CD14-positive monocyte (primary cell): ENCODE measurements at regions not wholly inside any gene's neighbourhood (a gene's known extent, or its start where the extent isn't known, plus 50 kb on each side); places are given as distances from the start of the nearest gene placed in this dataset.

Source experiments
- DNase-seq, 3 donors: peaks; one replicate each; pipeline ENCODE4 v3.0.0-alpha.2; 2011 to 2022
- H2AFZ ChIP-seq: 2 replicates; pipeline ENCODE4 v1.6.0; 2012; ENCODE audit warnings: mild to moderate bottlenecking, low read depth, low read length, inconsistent platforms; ENCODE audit not compliant: insufficient read depth, poor library complexity, severe bottlenecking
- H3K27ac ChIP-seq, 2 donors: 1 replicate in 1 of 2; 2 replicates in 1 of 2; pipeline ENCODE4 v1.5.1; 2012 to 2013; ENCODE audit warnings: low read length in 2 of 2, control low read depth in 1 of 2, inconsistent platforms in 1 of 2, low read depth in 1 of 2, mild to moderate bottlenecking in 1 of 2
- H3K27me3 ChIP-seq, 2 donors: one replicate each; pipeline versions ENCODE4 v1.6.0 to v1.6.1; 2011 to 2013; ENCODE audit warnings: low read length in 2 of 2; ENCODE audit not compliant: control insufficient read depth in 2 of 2, insufficient read depth in 2 of 2
- H3K36me3 ChIP-seq, 2 donors: replicated peaks in 1 of 2; 1 replicate in 1 of 2; 2 replicates in 1 of 2; pipeline versions ENCODE4 v1.5.1 to v1.6.1; 2012 to 2013; ENCODE audit warnings: low read length in 2 of 2, control low read depth in 1 of 2, inconsistent platforms in 1 of 2, mild to moderate bottlenecking in 1 of 2; ENCODE audit not compliant: insufficient read depth in 2 of 2, control insufficient read depth in 1 of 2
- H3K4me1 ChIP-seq, 2 donors: 1 replicate in 1 of 2; 2 replicates in 1 of 2; pipeline versions ENCODE4 v1.5.1 to v1.6.1; 2012 to 2013; ENCODE audit warnings: low read length in 2 of 2, control low read depth in 1 of 2, inconsistent platforms in 1 of 2, mild to moderate bottlenecking in 1 of 2, moderate library complexity in 1 of 2; ENCODE audit not compliant: insufficient read depth in 2 of 2, control insufficient read depth in 1 of 2
- H3K4me2 ChIP-seq: replicated peaks from 2 replicates; pipeline ENCODE3; 2012; ENCODE audit warnings: low read length, moderate library complexity, mild to moderate bottlenecking; ENCODE audit not compliant: poor library complexity, severe bottlenecking; ENCODE audit errors: extremely low read depth
- H3K4me3 ChIP-seq, 3 experiments: fragments of 200-600 bp in 1 of 3; sonication (generic) in 1 of 3; replicated peaks in 1 of 3; 1 replicate in 2 of 3; 2 replicates in 1 of 3; pipeline ENCODE4 v1.5.1; 2011 to 2013; ENCODE audit warnings: low read length in 3 of 3, mild to moderate bottlenecking in 3 of 3, control low read depth in 2 of 3, low read depth in 2 of 3, inconsistent platforms in 1 of 3, moderate library complexity in 1 of 3
- H3K79me2 ChIP-seq: 2 replicates; pipeline ENCODE4 v1.6.0; 2012; ENCODE audit warnings: mild to moderate bottlenecking, control low read depth, inconsistent platforms, low read length, moderate library complexity; ENCODE audit not compliant: insufficient read depth
- H3K9ac ChIP-seq: 2 replicates; pipeline ENCODE4 v1.6.0; 2017; ENCODE audit warnings: low read length, mild to moderate bottlenecking; ENCODE audit not compliant: insufficient read depth, poor library complexity, severe bottlenecking
- H3K9me3 ChIP-seq, 2 donors: replicated peaks in 1 of 2; 1 replicate in 1 of 2; 2 replicates in 1 of 2; pipeline versions ENCODE4 v1.5.1 to v1.6.1; 2012 to 2013; ENCODE audit warnings: low read length in 2 of 2, control low read depth in 1 of 2; ENCODE audit not compliant: control insufficient read depth in 1 of 2, insufficient read depth in 1 of 2
- H4K20me1 ChIP-seq: 2 replicates; pipeline ENCODE4 v1.6.0; 2012; ENCODE audit warnings: mild to moderate bottlenecking, low read length, control low read depth, moderate library complexity; ENCODE audit not compliant: insufficient read depth
- H3K27ac Mint-ChIP-seq, 7 donors: one replicate each; pipeline ENCODE4 v1.8.0; 2020; ENCODE audit warnings: mild to moderate bottlenecking in 7 of 7, mixed read lengths in 7 of 7, moderate library complexity in 6 of 7, inconsistent platforms in 2 of 7
- H3K27me3 Mint-ChIP-seq, 3 donors: one replicate each; pipeline ENCODE4 v1.8.0; 2021 to 2022; ENCODE audit warnings: low read depth in 3 of 3, mild to moderate bottlenecking in 3 of 3, mixed read lengths in 3 of 3, moderate library complexity in 3 of 3, inconsistent platforms in 1 of 3
- H3K36me3 Mint-ChIP-seq, 2 donors: one replicate each; pipeline ENCODE4 v1.8.0; 2020; ENCODE audit warnings: mixed read lengths in 2 of 2, inconsistent platforms in 1 of 2, mild to moderate bottlenecking in 1 of 2
- H3K4me1 Mint-ChIP-seq: one replicate; pipeline ENCODE4 v1.8.0; 2020; ENCODE audit warnings: mild to moderate bottlenecking, mixed read lengths
- H3K4me3 Mint-ChIP-seq, 2 donors: one replicate each; pipeline ENCODE4 v1.8.0; 2020; ENCODE audit warnings: mild to moderate bottlenecking in 2 of 2, mixed read lengths in 2 of 2, moderate library complexity in 1 of 2
- H3K9me3 Mint-ChIP-seq, 7 donors: one replicate each; pipeline ENCODE4 v1.8.0; 2020 to 2022; ENCODE audit warnings: mixed read lengths in 7 of 7, mild to moderate bottlenecking in 6 of 7, moderate library complexity in 6 of 7, inconsistent platforms in 2 of 7
- WGBS: methylation state at CpG from one replicate; pipeline ENCODE4 v1.1.5; 2013; ENCODE audit warnings: missing lambda C conversion rate; ENCODE audit not compliant: insufficient coverage; 5-methylcytosine and 5-hydroxymethylcytosine counted together
- intact Hi-C, 2 donors: fragments of 100-400 bp; cut with micrococcal nuclease; formaldehyde crosslinking; loops; one replicate each; pipeline versions ENCODE4 v1.15.0 to v1.15.1; 2023
- TF ChIP-seq, protein P1 (sequence below): fragments of 200-600 bp; IDR thresholded peaks from one replicate; pipeline ENCODE4 v1.8.0; 2022; ENCODE audit warnings: antibody characterized with exemption, mild to moderate bottlenecking

DNA sequence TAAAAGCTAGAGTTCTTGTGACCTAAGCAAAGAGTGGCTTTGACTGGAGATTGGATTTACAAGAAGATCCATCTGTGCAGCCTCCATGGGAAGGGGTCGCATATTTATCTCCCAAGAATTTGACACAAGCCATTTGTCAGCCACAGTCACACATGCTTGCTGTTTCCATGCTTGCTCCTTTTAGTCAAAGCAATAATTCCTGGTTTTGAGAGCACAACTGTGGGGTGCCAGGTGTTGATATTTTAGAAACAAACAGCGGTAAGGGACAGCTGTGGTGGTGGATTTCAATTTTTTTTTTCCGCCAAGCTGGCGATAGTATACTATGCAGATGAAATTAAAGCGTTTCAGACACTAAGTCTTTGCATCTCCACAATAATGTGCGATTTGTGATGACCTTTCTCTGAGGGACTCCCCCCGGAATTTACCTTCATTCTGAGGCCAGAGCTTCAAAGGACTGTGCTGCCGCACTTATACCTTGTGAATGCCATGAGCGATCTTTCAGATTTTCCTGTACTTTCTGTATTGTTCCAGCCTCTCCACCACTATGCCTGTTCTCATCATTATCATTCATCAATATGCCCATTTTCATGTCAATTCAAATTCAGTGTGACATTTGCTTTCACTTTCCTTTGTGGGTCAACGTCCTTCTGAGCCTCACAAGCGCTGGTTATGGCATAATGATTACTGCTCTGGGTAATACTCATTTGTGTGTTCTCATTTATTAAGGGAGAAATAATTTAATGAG is 108.2 kb upstream of the KBTBD8 start:
- Mint-ChIP-seq H3K9me3 (peaks cover 7 to 19% (median 10%) of the 10 kb centered on the region in 7 donors), H3K27ac (no peak overlapping the region)

DNA sequence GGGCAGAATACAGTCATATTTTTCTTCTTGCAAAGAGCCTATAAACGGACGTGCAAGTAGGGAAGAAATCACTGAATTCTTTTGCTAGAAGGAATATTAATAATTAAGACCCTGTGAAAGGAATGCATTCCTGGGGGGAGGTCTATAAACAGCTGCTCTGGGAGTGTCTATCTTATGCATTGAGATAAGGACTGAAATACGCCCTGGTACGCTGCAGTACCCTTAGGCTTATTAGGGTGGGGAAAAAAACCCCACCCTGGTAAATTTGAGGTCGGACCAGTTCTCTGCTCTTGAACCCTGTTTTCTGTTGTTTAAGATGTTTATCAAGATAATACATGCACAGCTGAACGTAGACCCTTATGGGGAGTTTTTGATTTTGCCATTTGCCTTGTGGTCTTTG is 100.0 kb upstream of the KBTBD8 start:
- H3K27ac ChIP-seq = no peak overlapping the region
- H3K4me2 ChIP-seq = no peak overlapping the region
- WGBS = 0% methylated on average over 1 of the region's 6 CpGs
- peaks cover 0 to 2% (median 0%) of the 10 kb centered on the region in 3 donors for H3K27me3 Mint-ChIP-seq
- no peaks in the 10 kb centered on the region for H4K20me1 ChIP-seq
- peaks cover 17 to 58% (median 40%) of the 10 kb centered on the region in 7 donors for H3K9me3 Mint-ChIP-seq
- no peak overlapping the region for H3K27ac Mint-ChIP-seq
- H3K4me1 ChIP-seq = no peaks in the 10 kb centered on the region
- H3K27me3 ChIP-seq = no peaks in the 10 kb centered on the region
- H3K36me3 ChIP-seq = no peaks in the 10 kb centered on the region
- no peak overlapping the region for H3K9ac ChIP-seq
- DNase-seq = no peak
- no peaks in the 10 kb centered on the region for H3K4me1 Mint-ChIP-seq
- peaks cover 18 to 21% of the 10 kb centered on the region in 2 donors for H3K9me3 ChIP-seq
- H2AFZ ChIP-seq = no peak overlapping the region
- no peak overlapping the region for H3K4me3 Mint-ChIP-seq
- H3K36me3 Mint-ChIP-seq = no peaks in the 10 kb centered on the region
- H3K4me3 ChIP-seq = no peak overlapping the region
- TF ChIP-seq, protein P1, sequence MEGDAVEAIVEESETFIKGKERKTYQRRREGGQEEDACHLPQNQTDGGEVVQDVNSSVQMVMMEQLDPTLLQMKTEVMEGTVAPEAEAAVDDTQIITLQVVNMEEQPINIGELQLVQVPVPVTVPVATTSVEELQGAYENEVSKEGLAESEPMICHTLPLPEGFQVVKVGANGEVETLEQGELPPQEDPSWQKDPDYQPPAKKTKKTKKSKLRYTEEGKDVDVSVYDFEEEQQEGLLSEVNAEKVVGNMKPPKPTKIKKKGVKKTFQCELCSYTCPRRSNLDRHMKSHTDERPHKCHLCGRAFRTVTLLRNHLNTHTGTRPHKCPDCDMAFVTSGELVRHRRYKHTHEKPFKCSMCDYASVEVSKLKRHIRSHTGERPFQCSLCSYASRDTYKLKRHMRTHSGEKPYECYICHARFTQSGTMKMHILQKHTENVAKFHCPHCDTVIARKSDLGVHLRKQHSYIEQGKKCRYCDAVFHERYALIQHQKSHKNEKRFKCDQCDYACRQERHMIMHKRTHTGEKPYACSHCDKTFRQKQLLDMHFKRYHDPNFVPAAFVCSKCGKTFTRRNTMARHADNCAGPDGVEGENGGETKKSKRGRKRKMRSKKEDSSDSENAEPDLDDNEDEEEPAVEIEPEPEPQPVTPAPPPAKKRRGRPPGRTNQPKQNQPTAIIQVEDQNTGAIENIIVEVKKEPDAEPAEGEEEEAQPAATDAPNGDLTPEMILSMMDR = no peak
- H3K79me2 ChIP-seq = no peaks in the 10 kb centered on the region
- intact Hi-C loops = no loop called here

More for the DNA sequence above, 108.2 kb upstream of the KBTBD8 start:
- H3K36me3 Mint-ChIP-seq = no peaks in the 10 kb centered on the region
- TF ChIP-seq, protein P1 = no peak
- Histone ChIP-seq H3K4me1 (no peaks in the 10 kb centered on the region), H3K9me3 (peaks cover 0 to 13% of the 10 kb centered on the region in 2 donors), H3K9ac (no peak overlapping the region), H3K4me3 (no peak overlapping the region), H3K4me2 (no peak overlapping the region), H3K27ac (no peak overlapping the region), H3K36me3 (no peaks in the 10 kb centered on the region), H2AFZ (no peak overlapping the region), H4K20me1 (no peaks in the 10 kb centered on the region), H3K27me3 (no peaks in the 10 kb centered on the region), H3K79me2 (no peaks in the 10 kb centered on the region)
- no peak for DNase-seq
- H3K27me3 Mint-ChIP-seq = peaks cover 0 to 2% (median 2%) of the 10 kb centered on the region in 3 donors
- intact Hi-C loops = no loop called here
- 90% methylated on average over 9 of the region's 11 CpGs for whole genome bisulfite sequencing
- H3K4me1 Mint-ChIP-seq = no peaks in the 10 kb centered on the region
- H3K4me3 Mint-ChIP-seq = no peak overlapping the region
